HEK293 (cell line): ENCODE measurements at regions not wholly inside any gene's neighbourhood (a gene's known extent, or its start where the extent isn't known, plus 50 kb on each side); places are given as distances from the start of the nearest gene placed in this dataset.

Source experiments
- ZFHX2 ChIP-seq: fragments of 450-650 bp; formaldehyde crosslinking; conservative IDR thresholded peaks from 2 replicates; pipeline ENCODE4 v1.5.1; 2016; ENCODE audit warnings: missing biosample characterization, missing genetic modification characterization
- TF ChIP-seq, protein P1 (sequence below): fragments of 450-650 bp; formaldehyde crosslinking; conservative IDR thresholded peaks from 2 replicates; pipeline ENCODE4 v1.5.1; 2016; ENCODE audit warnings: low read depth, missing biosample characterization, missing genetic modification characterization
- TF ChIP-seq, protein P2 (sequence below): fragments of 450-650 bp; formaldehyde crosslinking; IDR thresholded peaks from 2 replicates; pipeline ENCODE4 v1.5.1; 2016; ENCODE audit warnings: missing biosample characterization, missing genetic modification characterization

DNA sequence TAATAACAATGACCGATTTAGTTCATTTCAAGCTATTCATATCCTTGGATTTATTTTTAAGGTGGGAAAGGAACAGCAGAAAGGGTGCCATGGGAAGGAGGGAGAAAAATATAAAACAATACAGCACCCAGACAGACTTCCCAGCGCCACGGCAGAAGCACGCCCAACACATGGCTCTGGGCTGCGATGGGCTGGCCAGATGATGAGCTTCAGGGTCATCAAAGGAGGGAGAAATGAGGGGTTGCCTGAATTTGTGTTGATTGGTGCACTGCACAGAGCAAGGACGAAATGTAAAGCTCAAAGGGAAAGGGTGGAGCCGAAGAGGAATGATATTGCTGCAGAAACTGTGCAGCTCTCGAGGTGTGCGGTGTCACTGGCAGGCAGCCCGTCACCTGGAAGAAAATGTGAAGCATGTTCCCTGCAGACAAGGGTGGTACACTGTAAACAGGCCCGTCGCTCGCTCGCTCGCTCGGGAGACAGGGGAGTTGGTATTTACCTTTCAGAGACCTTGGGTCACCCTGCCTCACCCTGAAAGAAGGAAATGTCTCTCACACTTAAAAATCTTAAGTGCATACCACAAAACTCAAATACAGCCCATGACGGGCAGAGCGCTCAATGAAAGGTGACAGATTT lies 195.5 kb upstream of the CTAGE1 start:
- TF ChIP-seq, protein P1, sequence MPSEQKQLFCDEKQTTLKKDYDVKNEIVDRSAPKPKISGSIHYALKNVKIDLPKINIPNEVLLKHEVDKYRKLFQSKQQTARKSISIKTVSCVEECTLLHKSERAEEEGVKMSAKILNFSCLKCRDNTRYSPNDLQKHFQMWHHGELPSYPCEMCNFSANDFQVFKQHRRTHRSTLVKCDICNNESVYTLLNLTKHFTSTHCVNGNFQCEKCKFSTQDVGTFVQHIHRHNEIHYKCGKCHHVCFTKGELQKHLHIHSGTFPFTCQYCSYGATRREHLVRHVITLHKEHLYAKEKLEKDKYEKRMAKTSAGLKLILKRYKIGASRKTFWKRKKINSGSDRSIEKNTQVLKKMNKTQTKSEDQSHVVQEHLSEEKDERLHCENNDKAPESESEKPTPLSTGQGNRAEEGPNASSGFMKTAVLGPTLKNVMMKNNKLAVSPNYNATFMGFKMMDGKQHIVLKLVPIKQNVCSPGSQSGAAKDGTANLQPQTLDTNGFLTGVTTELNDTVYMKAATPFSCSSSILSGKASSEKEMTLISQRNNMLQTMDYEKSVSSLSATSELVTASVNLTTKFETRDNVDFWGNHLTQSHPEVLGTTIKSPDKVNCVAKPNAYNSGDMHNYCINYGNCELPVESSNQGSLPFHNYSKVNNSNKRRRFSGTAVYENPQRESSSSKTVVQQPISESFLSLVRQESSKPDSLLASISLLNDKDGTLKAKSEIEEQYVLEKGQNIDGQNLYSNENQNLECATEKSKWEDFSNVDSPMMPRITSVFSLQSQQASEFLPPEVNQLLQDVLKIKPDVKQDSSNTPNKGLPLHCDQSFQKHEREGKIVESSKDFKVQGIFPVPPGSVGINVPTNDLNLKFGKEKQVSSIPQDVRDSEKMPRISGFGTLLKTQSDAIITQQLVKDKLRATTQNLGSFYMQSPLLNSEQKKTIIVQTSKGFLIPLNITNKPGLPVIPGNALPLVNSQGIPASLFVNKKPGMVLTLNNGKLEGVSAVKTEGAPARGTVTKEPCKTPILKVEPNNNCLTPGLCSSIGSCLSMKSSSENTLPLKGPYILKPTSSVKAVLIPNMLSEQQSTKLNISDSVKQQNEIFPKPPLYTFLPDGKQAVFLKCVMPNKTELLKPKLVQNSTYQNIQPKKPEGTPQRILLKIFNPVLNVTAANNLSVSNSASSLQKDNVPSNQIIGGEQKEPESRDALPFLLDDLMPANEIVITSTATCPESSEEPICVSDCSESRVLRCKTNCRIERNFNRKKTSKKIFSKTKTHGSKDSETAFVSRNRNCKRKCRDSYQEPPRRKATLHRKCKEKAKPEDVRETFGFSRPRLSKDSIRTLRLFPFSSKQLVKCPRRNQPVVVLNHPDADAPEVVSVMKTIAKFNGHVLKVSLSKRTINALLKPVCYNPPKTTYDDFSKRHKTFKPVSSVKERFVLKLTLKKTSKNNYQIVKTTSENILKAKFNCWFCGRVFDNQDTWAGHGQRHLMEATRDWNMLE (tag by site-specific recombination): no peak
- TF ChIP-seq, protein P2, sequence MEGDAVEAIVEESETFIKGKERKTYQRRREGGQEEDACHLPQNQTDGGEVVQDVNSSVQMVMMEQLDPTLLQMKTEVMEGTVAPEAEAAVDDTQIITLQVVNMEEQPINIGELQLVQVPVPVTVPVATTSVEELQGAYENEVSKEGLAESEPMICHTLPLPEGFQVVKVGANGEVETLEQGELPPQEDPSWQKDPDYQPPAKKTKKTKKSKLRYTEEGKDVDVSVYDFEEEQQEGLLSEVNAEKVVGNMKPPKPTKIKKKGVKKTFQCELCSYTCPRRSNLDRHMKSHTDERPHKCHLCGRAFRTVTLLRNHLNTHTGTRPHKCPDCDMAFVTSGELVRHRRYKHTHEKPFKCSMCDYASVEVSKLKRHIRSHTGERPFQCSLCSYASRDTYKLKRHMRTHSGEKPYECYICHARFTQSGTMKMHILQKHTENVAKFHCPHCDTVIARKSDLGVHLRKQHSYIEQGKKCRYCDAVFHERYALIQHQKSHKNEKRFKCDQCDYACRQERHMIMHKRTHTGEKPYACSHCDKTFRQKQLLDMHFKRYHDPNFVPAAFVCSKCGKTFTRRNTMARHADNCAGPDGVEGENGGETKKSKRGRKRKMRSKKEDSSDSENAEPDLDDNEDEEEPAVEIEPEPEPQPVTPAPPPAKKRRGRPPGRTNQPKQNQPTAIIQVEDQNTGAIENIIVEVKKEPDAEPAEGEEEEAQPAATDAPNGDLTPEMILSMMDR (tag by site-specific recombination): no peak
- no peak for TF ChIP-seq ZFHX2
